Cardiac muscle cell (in vitro differentiated cells and primary cell): ENCODE measurements at regions not wholly inside any gene's neighbourhood (a gene's known extent, or its start where the extent isn't known, plus 50 kb on each side); places are given as distances from the start of the nearest gene placed in this dataset.
"Not testable (repeated sequence)": the region's sequence is repeated elsewhere in the genome, so short reads cannot be mapped to it uniquely, and the experiment has no call there.

Experiments used
- DNase-seq, 2 donors: peaks; one replicate each; pipeline versions ENCODE4 v3.0.0 to v3.0.0-alpha.2; 2010 to 2017; ENCODE audit warnings: low read depth in 1 of 2, low spot score in 1 of 2
- H3K27ac ChIP-seq: fragments of 200-600 bp; sonication (generic); 2 replicates; pipeline ENCODE4 v1.5.1; 2016
- H3K27me3 ChIP-seq: fragments of 200-600 bp; sonication (generic); 2 replicates; pipeline ENCODE4 v1.6.0; 2016; ENCODE audit warnings: control low read depth
- H3K36me3 ChIP-seq: fragments of 200-600 bp; sonication (generic); 2 replicates; pipeline ENCODE4 v1.5.1; 2016; ENCODE audit warnings: control low read depth
- H3K4me1 ChIP-seq: fragments of 200-600 bp; sonication (generic); 2 replicates; pipeline ENCODE4 v1.8.1; 2017; ENCODE audit warnings: low read depth, mild to moderate bottlenecking, mixed run types
- H3K4me3 ChIP-seq: fragments of 200-600 bp; sonication (generic); 2 replicates; pipeline ENCODE4 v1.5.1; 2016; ENCODE audit warnings: mild to moderate bottlenecking
- H3K9me3 ChIP-seq: fragments of 200-600 bp; sonication (generic); 2 replicates; pipeline ENCODE4 v1.5.1; 2017; ENCODE audit warnings: low read depth, mild to moderate bottlenecking, control low read depth
- TF ChIP-seq, protein P1 (sequence below): IDR thresholded peaks from 2 replicates; pipeline ENCODE4 v1.5.1; 2012; ENCODE audit warnings: low read depth, mild to moderate bottlenecking, low read length

- H3K9me3 ChIP-seq: no peaks in the 10 kb centered on the region
- DNase-seq: no peak
- H3K27ac ChIP-seq: no peak overlapping the region
- H3K4me1 ChIP-seq: no peaks in the 10 kb centered on the region
- no peaks in the 10 kb centered on the region for H3K27me3 ChIP-seq
- no peak overlapping the region for H3K4me3 ChIP-seq
- H3K36me3 ChIP-seq: no peaks in the 10 kb centered on the region
- TF ChIP-seq, protein P1, sequence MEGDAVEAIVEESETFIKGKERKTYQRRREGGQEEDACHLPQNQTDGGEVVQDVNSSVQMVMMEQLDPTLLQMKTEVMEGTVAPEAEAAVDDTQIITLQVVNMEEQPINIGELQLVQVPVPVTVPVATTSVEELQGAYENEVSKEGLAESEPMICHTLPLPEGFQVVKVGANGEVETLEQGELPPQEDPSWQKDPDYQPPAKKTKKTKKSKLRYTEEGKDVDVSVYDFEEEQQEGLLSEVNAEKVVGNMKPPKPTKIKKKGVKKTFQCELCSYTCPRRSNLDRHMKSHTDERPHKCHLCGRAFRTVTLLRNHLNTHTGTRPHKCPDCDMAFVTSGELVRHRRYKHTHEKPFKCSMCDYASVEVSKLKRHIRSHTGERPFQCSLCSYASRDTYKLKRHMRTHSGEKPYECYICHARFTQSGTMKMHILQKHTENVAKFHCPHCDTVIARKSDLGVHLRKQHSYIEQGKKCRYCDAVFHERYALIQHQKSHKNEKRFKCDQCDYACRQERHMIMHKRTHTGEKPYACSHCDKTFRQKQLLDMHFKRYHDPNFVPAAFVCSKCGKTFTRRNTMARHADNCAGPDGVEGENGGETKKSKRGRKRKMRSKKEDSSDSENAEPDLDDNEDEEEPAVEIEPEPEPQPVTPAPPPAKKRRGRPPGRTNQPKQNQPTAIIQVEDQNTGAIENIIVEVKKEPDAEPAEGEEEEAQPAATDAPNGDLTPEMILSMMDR: no peak
Measured at GRCh38 chr9:136599074-136599531, 53.3 kb upstream of the NOTCH1 start.

DNA sequence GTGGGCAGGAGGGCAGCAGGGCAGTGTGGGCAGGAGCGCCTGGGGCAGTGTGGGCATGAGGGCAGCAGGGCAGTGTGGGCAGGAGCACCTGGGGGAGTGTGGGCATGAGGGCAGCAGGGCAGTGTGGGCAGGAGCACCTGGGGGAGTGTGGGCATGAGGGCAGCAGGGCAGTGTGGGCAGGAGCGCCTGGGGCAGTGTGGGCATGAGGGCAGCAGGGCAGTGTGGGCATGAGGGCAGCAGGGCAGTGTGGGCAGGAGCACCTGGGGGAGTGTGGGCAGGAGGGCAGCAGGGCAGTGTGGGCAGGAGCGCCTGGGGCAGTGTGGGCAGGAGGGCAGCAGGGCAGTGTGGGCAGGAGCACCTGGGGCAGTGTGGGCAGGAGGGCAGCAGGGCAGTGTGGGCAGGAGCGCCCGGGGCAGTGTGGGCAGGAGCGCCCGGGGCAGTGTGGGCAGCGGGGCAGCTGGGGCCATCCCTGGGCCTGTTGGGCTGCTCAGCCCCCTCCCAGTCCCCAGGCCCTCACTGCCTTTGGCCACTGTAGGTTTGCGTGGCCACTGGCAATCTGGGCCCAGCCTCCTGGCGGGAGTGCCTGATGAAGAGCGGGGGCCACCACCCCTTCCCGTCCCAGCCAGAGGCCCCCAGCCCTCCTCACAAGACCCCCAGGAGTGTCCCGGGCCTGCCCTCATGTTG lies 52.7 kb upstream of the NOTCH1 start:
- not testable (repeated sequence) for H3K27me3 ChIP-seq, H3K9me3 ChIP-seq

GRCh38 chr9:136597965-136598364 lies 52.1 kb upstream of the NOTCH1 start:
- no peaks in the 10 kb centered on the region for H3K4me1 ChIP-seq
- TF ChIP-seq, protein P1: no peak
- DNase-seq: no peak

More for the DNA sequence above, 52.7 kb upstream of the NOTCH1 start:
- not testable (repeated sequence) for DNase-seq, H3K27ac ChIP-seq, H3K4me1 ChIP-seq, H3K4me3 ChIP-seq, H3K36me3 ChIP-seq

GRCh38 chr9:136597141-136597885 lies 51.5 kb upstream of the NOTCH1 start:
- no peaks in the 10 kb centered on the region for H3K4me1 ChIP-seq
- no peaks in the 10 kb centered on the region for H3K27me3 ChIP-seq
- H3K9me3 ChIP-seq: no peaks in the 10 kb centered on the region
- DNase-seq: no peak
- H3K27ac ChIP-seq: no peak overlapping the region
- no peak overlapping the region for H3K4me3 ChIP-seq
- TF ChIP-seq, protein P1: no peak
- H3K36me3 ChIP-seq: no peaks in the 10 kb centered on the region

More at GRCh38 chr9:136597965-136598364, 52.1 kb upstream of the NOTCH1 start:
- H3K27me3 ChIP-seq: no peaks in the 10 kb centered on the region
- no peaks in the 10 kb centered on the region for H3K36me3 ChIP-seq
- H3K9me3 ChIP-seq: no peaks in the 10 kb centered on the region
- H3K27ac ChIP-seq: no peak overlapping the region
- no peak overlapping the region for H3K4me3 ChIP-seq

DNA sequence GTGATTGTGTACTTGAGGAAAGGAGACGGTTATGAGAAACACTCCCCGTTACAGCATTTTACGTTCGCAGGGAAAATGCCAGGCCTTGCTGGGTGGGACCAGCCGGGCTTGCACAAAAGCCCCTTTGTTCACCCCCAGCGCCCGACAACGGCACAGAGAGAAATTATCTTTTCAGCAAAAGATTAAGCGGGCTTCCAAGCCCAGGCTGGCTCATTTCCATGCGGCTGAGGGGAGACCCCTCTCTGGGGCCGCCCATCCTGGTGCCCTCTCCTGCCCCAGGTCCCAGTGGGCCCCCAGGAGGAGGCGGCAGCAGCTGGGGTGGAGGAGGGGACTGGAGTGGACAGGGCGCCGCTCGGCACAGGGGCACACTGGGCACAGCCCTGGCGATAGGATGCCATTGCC lies 50.8 kb upstream of the NOTCH1 start:
- Histone ChIP-seq H3K27ac (no peak overlapping the region), H3K9me3 (no peaks in the 10 kb centered on the region), H3K36me3 (no peaks in the 10 kb centered on the region), H3K4me1 (no peaks in the 10 kb centered on the region), H3K27me3 (no peaks in the 10 kb centered on the region), H3K4me3 (no peak overlapping the region)
- TF ChIP-seq, protein P1: no peak
- peak in 1 of 2 donors; percentile 57 for DNase-seq

DNA sequence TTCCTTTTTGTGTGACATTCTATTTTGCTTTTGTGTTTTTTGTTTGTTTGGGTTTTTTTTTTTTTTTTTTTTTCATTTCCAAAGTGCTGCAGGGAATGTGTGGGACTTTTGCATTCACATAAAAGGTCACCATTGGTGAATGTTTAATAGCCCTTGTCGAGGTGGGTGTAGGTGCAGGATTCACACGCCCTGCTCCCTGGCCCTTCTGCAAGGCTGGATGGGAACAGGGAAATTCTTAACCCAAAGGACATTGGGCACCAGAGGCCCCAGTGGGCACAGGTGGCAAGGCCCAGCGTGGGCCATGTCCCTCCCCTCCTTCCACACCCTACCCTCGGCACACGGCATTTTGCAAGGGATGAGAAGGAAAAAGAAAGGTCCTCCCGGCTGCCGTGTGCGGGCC lies 50.4 kb upstream of the NOTCH1 start:
- TF ChIP-seq, protein P1: no peak
- no peak overlapping the region for H3K27ac ChIP-seq
- H3K36me3 ChIP-seq: no peaks in the 10 kb centered on the region
- no peak overlapping the region for H3K4me3 ChIP-seq
- H3K27me3 ChIP-seq: no peaks in the 10 kb centered on the region
- DNase-seq: no peak
- no peaks in the 10 kb centered on the region for H3K9me3 ChIP-seq
- H3K4me1 ChIP-seq: no peaks in the 10 kb centered on the region
